ENCODE measurements at regions not wholly inside any gene's neighbourhood (a gene's known extent, or its start where the extent isn't known, plus 50 kb on each side); places are given as distances from the start of the nearest gene placed in this dataset.

DNA sequence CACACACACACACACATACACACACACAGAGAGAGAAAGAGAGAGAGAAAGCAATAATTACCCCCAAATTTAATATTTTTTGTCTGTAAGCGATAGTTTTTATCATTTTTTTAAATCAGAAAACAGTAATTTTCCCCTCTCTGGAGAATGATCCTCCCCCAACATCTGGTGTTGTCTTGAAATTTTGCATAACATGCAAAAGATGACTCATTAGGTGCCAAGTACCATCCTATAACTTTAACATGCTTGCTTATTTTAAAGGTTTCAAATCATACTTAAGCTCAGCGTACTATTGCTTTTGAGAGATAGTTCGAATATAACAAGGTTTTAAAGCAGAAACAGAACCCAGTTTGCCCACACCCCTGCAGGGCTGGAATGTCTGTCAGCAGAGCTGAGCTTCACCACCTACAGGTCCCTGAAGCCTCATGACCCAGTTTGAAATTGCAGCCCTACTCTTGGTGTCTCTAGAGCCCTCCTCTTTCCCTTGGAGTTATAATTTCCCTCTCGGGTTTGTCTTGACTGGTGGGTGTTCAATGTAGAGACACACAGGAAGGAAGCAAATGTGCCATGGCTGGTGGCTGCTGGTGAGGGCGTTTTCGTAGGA lies 175.0 kb upstream of the HS3ST1 start:
- H3K9ac ChIP-seq, result no peak overlapping the region
- no peaks in the 10 kb centered on the region for H4K20me1 ChIP-seq (ENCODE audit: insufficient read depth)
- TF ChIP-seq SIN3A (IDR thresholded peaks at IDR 0.05; ENCODE audit: borderline replicate concordance, low read depth, low read length) (no peak), SMC3 (IDR thresholded peaks at IDR 0.05; ENCODE audit: low read depth, low read length) (no peak), MAX (IDR thresholded peaks at IDR 0.05; ENCODE audit: low read depth) (no peak), EP300 (IDR thresholded peaks at IDR 0.05; ENCODE audit: borderline replicate concordance in 1 of 2, low read depth in 1 of 2, low read length in 1 of 2) (no peak), RAD21 (IDR thresholded peaks at IDR 0.05; ENCODE audit: low read length) (no peak), FOXJ3 (CRISPR knock-in tag; IDR thresholded peaks at IDR 0.05) (no peak), PBX3 (IDR thresholded peaks at IDR 0.05) (no peak), JUND (IDR thresholded peaks at IDR 0.05) (no peak)
- H3K4me3 ChIP-seq (ENCODE audit: low read depth in 2 of 2, low read length in 1 of 2), result no peak overlapping the region
- 8% methylated on average over 6 of the region's 6 CpGs for WGBS (ENCODE audit: low lambda C conversion rate)
- H3K9me3 ChIP-seq, result no peaks in the 10 kb centered on the region
- H3K4me2 ChIP-seq, result no peak overlapping the region
- no peak overlapping the region for H2AFZ ChIP-seq (ENCODE audit: low read depth)
- CTCF ChIA-PET, result no interaction called here
- no peaks in the 10 kb centered on the region for H3K36me3 ChIP-seq (replicated peaks in 1 of 2; ENCODE audit: control insufficient read depth in 1 of 2, insufficient read depth in 2 of 2, low read length in 1 of 2)
- DNase-seq, result no peak
- no peaks in the 10 kb centered on the region for H3K79me2 ChIP-seq (ENCODE audit: insufficient read depth)
- no peak overlapping the region for H3K27ac ChIP-seq (ENCODE audit: low read depth in 2 of 2, low read length in 1 of 2)
- H3F3A ChIP-seq (replicated peaks; ENCODE audit: insufficient read depth), result no peaks in the 10 kb centered on the region
- no peaks in the 10 kb centered on the region for H3K4me1 ChIP-seq (ENCODE audit: control insufficient read depth in 1 of 2, insufficient read depth in 2 of 2, low read depth in 1 of 2, low read length in 1 of 2)
- H3K27me3 ChIP-seq (ENCODE audit: insufficient read depth), result no peaks in the 10 kb centered on the region
- H3K9me2 ChIP-seq, result no peaks in the 10 kb centered on the region
- POLR2A ChIA-PET, result no interaction called here

GRCh38 chr4:11602606-11603340 lies 174.1 kb upstream of the HS3ST1 start:
- no peak overlapping the region for H3K9ac ChIP-seq
- H3K9me3 ChIP-seq, result no peaks in the 10 kb centered on the region
- no peaks in the 10 kb centered on the region for H3F3A ChIP-seq (replicated peaks; ENCODE audit: insufficient read depth)
- no peak for TF ChIP-seq REST (IDR thresholded peaks at IDR 0.05; ENCODE audit: low read depth, low read length)
- TF ChIP-seq RXRA (IDR thresholded peaks at IDR 0.05; ENCODE audit: borderline replicate concordance, low read depth), result no peak
- TF ChIP-seq GATA2 (CRISPR knock-in tag; IDR thresholded peaks at IDR 0.05), result no peak
- TF ChIP-seq MAX (IDR thresholded peaks at IDR 0.05; ENCODE audit: low read depth), result no peak
- TF ChIP-seq, protein P1, sequence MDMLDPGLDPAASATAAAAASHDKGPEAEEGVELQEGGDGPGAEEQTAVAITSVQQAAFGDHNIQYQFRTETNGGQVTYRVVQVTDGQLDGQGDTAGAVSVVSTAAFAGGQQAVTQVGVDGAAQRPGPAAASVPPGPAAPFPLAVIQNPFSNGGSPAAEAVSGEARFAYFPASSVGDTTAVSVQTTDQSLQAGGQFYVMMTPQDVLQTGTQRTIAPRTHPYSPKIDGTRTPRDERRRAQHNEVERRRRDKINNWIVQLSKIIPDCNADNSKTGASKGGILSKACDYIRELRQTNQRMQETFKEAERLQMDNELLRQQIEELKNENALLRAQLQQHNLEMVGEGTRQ (IDR thresholded peaks at IDR 0.05; ENCODE audit: borderline replicate concordance, low read depth, low read length), result no peak
- no peak for TF ChIP-seq RCOR1 (IDR thresholded peaks at IDR 0.05; ENCODE audit: low read length)
- no peak for TF ChIP-seq FOSL2 (IDR thresholded peaks at IDR 0.05; ENCODE audit: borderline replicate concordance, low read depth)
- no peak for TF ChIP-seq POLR2AphosphoS5 (IDR thresholded peaks at IDR 0.05; ENCODE audit: low read depth, low read length)
- no peak for TF ChIP-seq ELF1 (IDR thresholded peaks at IDR 0.05)
- TF ChIP-seq NFIC (IDR thresholded peaks at IDR 0.05; ENCODE audit: borderline replicate concordance), result no peak
- TF ChIP-seq GABPA (IDR thresholded peaks at IDR 0.05; ENCODE audit: low read depth), result no peak
- no peaks in the 10 kb centered on the region for H3K79me2 ChIP-seq (ENCODE audit: insufficient read depth)
- no peaks in the 10 kb centered on the region for H3K9me2 ChIP-seq
- ChIA-PET CTCF (no interaction called here), POLR2A (no interaction called here)
- H3K4me1 ChIP-seq (ENCODE audit: control insufficient read depth in 1 of 2, insufficient read depth in 2 of 2, low read depth in 1 of 2, low read length in 1 of 2), result no peaks in the 10 kb centered on the region
- no peaks in the 10 kb centered on the region for H3K27me3 ChIP-seq (ENCODE audit: insufficient read depth)
- WGBS (ENCODE audit: low lambda C conversion rate), result 12% methylated on average over 7 of the region's 7 CpGs
- no peak overlapping the region for H3K27ac ChIP-seq (ENCODE audit: low read depth in 2 of 2, low read length in 1 of 2)
- H3K36me3 ChIP-seq (replicated peaks in 1 of 2; ENCODE audit: control insufficient read depth in 1 of 2, insufficient read depth in 2 of 2, low read length in 1 of 2), result no peaks in the 10 kb centered on the region
- H4K20me1 ChIP-seq (ENCODE audit: insufficient read depth), result no peaks in the 10 kb centered on the region
- H3K4me2 ChIP-seq, result no peak overlapping the region
- H2AFZ ChIP-seq (ENCODE audit: low read depth), result no peak overlapping the region
- H3K4me3 ChIP-seq (ENCODE audit: low read depth in 2 of 2, low read length in 1 of 2), result no peak overlapping the region
- no peak for DNase-seq
